Neural progenitor cell (in vitro differentiated cells): ENCODE measurements at regions not wholly inside any gene's neighbourhood (a gene's known extent, or its start where the extent isn't known, plus 50 kb on each side); places are given as distances from the start of the nearest gene placed in this dataset.

Experiments
- DNase-seq: peaks from one replicate; pipeline ENCODE4 v3.0.0-alpha.2; 2016; ENCODE audit warnings: low spot score
- H2AFZ ChIP-seq: fragments of 200-600 bp; sonication (generic); replicated peaks from 2 replicates; pipeline ENCODE4 v1.6.1; 2016; ENCODE audit warnings: antibody characterized with exemption
- H3F3A ChIP-seq: fragments of 200-600 bp; sonication (generic); 2 replicates; pipeline ENCODE4 v1.6.1; 2016; ENCODE audit warnings: antibody characterized with exemption, low read depth
- H3K27ac ChIP-seq: fragments of 200-600 bp; sonication (generic); 2 replicates; pipeline ENCODE4 v1.5.1; 2016; ENCODE audit warnings: mild to moderate bottlenecking
- H3K27me3 ChIP-seq: fragments of 200-600 bp; sonication (generic); 2 replicates; pipeline ENCODE4 v1.6.1; 2016; ENCODE audit warnings: mild to moderate bottlenecking, moderate library complexity
- H3K36me3 ChIP-seq: fragments of 200-600 bp; sonication (generic); 2 replicates; pipeline ENCODE4 v1.5.1; 2016
- H3K4me1 ChIP-seq: fragments of 200-600 bp; sonication (generic); 2 replicates; pipeline ENCODE4 v1.6.1; 2016; ENCODE audit warnings: mixed run types
- H3K4me2 ChIP-seq: fragments of 200-600 bp; sonication (generic); 2 replicates; pipeline ENCODE4 v1.6.1; 2016
- H3K4me3 ChIP-seq: fragments of 200-600 bp; sonication (generic); 2 replicates; pipeline ENCODE4 v1.5.1; 2016
- H3K79me2 ChIP-seq: fragments of 200-600 bp; sonication (generic); 2 replicates; pipeline ENCODE4 v1.6.1; 2016; ENCODE audit warnings: low read depth
- H3K9ac ChIP-seq: fragments of 200-600 bp; sonication (generic); 2 replicates; pipeline ENCODE4 v1.6.1; 2016
- H3K9me3 ChIP-seq: fragments of 200-600 bp; sonication (generic); 2 replicates; pipeline ENCODE4 v1.5.1; 2016; ENCODE audit warnings: low read depth
- H4K20me1 ChIP-seq: fragments of 200-600 bp; sonication (generic); 2 replicates; pipeline ENCODE4 v1.6.1; 2016; ENCODE audit warnings: low read depth
- H3K27ac Mint-ChIP-seq: 3 replicates; pipeline ENCODE4 v1.8.0; 2021; ENCODE audit warnings: mixed read lengths
- H3K27me3 Mint-ChIP-seq: 2 replicates; pipeline ENCODE4 v1.8.0; 2022; ENCODE audit warnings: low read depth, mild to moderate bottlenecking, inconsistent platforms, moderate library complexity, mixed read lengths; ENCODE audit not compliant: insufficient read depth
- H3K36me3 Mint-ChIP-seq: 3 replicates; pipeline ENCODE4 v1.8.0; 2021; ENCODE audit warnings: mixed read lengths
- H3K4me1 Mint-ChIP-seq: 3 replicates; pipeline ENCODE4 v1.8.0; 2021; ENCODE audit warnings: mixed read lengths
- H3K4me3 Mint-ChIP-seq: 3 replicates; pipeline ENCODE4 v1.8.0; 2021; ENCODE audit warnings: mild to moderate bottlenecking, moderate library complexity, mixed read lengths
- H3K9me3 Mint-ChIP-seq: 3 replicates; pipeline ENCODE4 v1.8.0; 2020; ENCODE audit warnings: mixed read lengths
- EZH2 ChIP-seq: fragments of 200-600 bp; sonication (generic); IDR thresholded peaks from 2 replicates; pipeline ENCODE4 v1.6.1; 2017; ENCODE audit warnings: antibody characterized with exemption, mild to moderate bottlenecking, moderate library complexity
- EZH2phosphoT487 ChIP-seq: fragments of 200-600 bp; sonication (generic); IDR thresholded peaks from 2 replicates; pipeline ENCODE4 v1.6.1; 2017; ENCODE audit warnings: antibody characterized with exemption
- TF ChIP-seq, protein P1 (sequence below): fragments of 200-600 bp; sonication (generic); IDR thresholded peaks from 2 replicates; pipeline ENCODE4 v1.5.1; 2017; ENCODE audit warnings: antibody characterized with exemption, mild to moderate bottlenecking

- no peaks in the 10 kb centered on the region for H3K4me1 ChIP-seq
Observed at GRCh38 chr17:65340401-65340800, 203.2 kb downstream of the RGS9 start.

GRCh38 chr17:65334406-65334805, 197.2 kb downstream of the RGS9 start:
- H3K4me2 ChIP-seq: no peak overlapping the region
- peaks cover 7% of the 10 kb centered on the region for H3K9me3 Mint-ChIP-seq
- no peaks in the 10 kb centered on the region for H4K20me1 ChIP-seq
- no peaks in the 10 kb centered on the region for H3K27me3 Mint-ChIP-seq
- no peaks in the 10 kb centered on the region for H3K36me3 ChIP-seq
- no peak overlapping the region for H3K4me3 Mint-ChIP-seq
- no peak overlapping the region for H3K27ac ChIP-seq
- H3K27me3 ChIP-seq: no peaks in the 10 kb centered on the region
- no peaks in the 10 kb centered on the region for H3K79me2 ChIP-seq
- H3K4me3 ChIP-seq: no peak overlapping the region
- H3F3A ChIP-seq: no peaks in the 10 kb centered on the region
- no peaks in the 10 kb centered on the region for H3K9me3 ChIP-seq
- no peak overlapping the region for H3K27ac Mint-ChIP-seq
- peaks cover 12% of the 10 kb centered on the region for H3K4me1 Mint-ChIP-seq
- no peaks in the 10 kb centered on the region for H3K4me1 ChIP-seq
- peaks cover 2% of the 10 kb centered on the region for H3K36me3 Mint-ChIP-seq
- TF ChIP-seq, protein P1, sequence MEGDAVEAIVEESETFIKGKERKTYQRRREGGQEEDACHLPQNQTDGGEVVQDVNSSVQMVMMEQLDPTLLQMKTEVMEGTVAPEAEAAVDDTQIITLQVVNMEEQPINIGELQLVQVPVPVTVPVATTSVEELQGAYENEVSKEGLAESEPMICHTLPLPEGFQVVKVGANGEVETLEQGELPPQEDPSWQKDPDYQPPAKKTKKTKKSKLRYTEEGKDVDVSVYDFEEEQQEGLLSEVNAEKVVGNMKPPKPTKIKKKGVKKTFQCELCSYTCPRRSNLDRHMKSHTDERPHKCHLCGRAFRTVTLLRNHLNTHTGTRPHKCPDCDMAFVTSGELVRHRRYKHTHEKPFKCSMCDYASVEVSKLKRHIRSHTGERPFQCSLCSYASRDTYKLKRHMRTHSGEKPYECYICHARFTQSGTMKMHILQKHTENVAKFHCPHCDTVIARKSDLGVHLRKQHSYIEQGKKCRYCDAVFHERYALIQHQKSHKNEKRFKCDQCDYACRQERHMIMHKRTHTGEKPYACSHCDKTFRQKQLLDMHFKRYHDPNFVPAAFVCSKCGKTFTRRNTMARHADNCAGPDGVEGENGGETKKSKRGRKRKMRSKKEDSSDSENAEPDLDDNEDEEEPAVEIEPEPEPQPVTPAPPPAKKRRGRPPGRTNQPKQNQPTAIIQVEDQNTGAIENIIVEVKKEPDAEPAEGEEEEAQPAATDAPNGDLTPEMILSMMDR: no peak
- TF ChIP-seq EZH2phosphoT487 (no peak), EZH2 (no peak)
- H2AFZ ChIP-seq: no peak overlapping the region
- DNase-seq: no peak
- H3K9ac ChIP-seq: no peak overlapping the region

More at GRCh38 chr17:65340401-65340800, 203.2 kb downstream of the RGS9 start:
- H3K4me3 ChIP-seq: no peak overlapping the region
- no peaks in the 10 kb centered on the region for H3K79me2 ChIP-seq
- Mint-ChIP-seq H3K27me3 (no peaks in the 10 kb centered on the region), H3K4me3 (no peak overlapping the region), H3K9me3 (peaks cover 24% of the 10 kb centered on the region), H3K27ac (no peak overlapping the region), H3K4me1 (peaks cover 7% of the 10 kb centered on the region), H3K36me3 (peaks cover 3% of the 10 kb centered on the region)
- no peak overlapping the region for H2AFZ ChIP-seq
- H3K27ac ChIP-seq: no peak overlapping the region
- H3K36me3 ChIP-seq: peaks cover 6% of the 10 kb centered on the region
- no peak for TF ChIP-seq EZH2
- TF ChIP-seq, protein P1: no peak
- TF ChIP-seq EZH2phosphoT487: no peak
- DNase-seq: no peak
- no peaks in the 10 kb centered on the region for H3K27me3 ChIP-seq
- H3K9ac ChIP-seq: no peak overlapping the region
- H3F3A ChIP-seq: no peaks in the 10 kb centered on the region
- no peaks in the 10 kb centered on the region for H4K20me1 ChIP-seq
- no peak overlapping the region for H3K4me2 ChIP-seq
- peaks cover 8% of the 10 kb centered on the region for H3K9me3 ChIP-seq

DNA sequence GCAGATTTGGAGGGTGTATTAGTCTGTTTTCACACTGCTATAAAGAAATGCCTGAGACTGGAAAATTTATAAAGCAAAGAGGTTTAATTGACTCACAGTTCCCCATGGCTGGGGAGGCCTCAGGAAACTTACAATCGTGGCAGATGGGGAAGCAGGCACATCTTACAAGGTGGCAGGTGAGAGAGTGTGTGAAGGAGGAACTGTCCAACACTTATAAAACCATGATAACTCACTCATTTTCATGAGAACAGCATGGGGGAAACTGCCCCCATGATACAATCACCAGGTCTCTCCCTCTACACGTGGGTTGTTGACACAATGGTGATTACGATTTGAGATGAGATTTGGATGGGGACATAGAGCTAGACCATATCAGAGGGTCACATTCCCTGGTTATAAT, 195.6 kb downstream of the RGS9 start:
- Histone ChIP-seq H3K27ac (no peak overlapping the region), H3K9ac (no peak overlapping the region), H3K79me2 (no peaks in the 10 kb centered on the region), H4K20me1 (no peaks in the 10 kb centered on the region), H3K4me1 (no peaks in the 10 kb centered on the region), H3K9me3 (no peaks in the 10 kb centered on the region), H3F3A (no peaks in the 10 kb centered on the region), H3K27me3 (no peaks in the 10 kb centered on the region), H3K4me2 (no peak overlapping the region), H3K36me3 (no peaks in the 10 kb centered on the region), H3K4me3 (no peak overlapping the region), H2AFZ (no peak overlapping the region)
- TF ChIP-seq EZH2: no peak
- TF ChIP-seq, protein P1: no peak
- TF ChIP-seq EZH2phosphoT487: no peak
- Mint-ChIP-seq H3K4me1 (peaks cover 12% of the 10 kb centered on the region), H3K4me3 (no peak overlapping the region), H3K27ac (no peak overlapping the region), H3K9me3 (peaks cover 3% of the 10 kb centered on the region), H3K27me3 (peaks cover 4% of the 10 kb centered on the region), H3K36me3 (no peaks in the 10 kb centered on the region)
- no peak for DNase-seq
